ENCODE measurements at regions not wholly inside any gene's neighbourhood (a gene's known extent, or its start where the extent isn't known, plus 50 kb on each side); places are given as distances from the start of the nearest gene placed in this dataset.

DNA sequence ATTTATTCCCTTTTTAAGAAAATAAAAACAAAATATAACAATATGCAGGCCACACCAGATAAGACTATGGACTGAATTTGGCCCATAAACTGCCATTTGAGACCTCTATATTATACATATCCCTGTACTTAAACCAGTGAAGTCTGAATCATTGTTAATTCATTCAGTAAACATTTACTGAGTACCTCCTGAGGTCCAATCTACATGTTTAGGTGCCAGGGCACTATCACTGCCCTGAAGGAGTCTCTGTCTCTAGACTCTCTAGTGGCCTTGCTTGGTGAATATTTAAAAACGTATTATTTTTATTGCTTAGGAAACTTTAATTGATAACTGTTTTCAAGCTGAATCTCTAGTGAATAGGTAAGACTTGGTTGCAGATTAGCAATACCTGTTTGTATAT lies 74.7 kb upstream of the ELL2 start:
- DNase-seq (ENCODE audit: low read depth), result no peak
- no peak overlapping the region for H3K4me3 ChIP-seq (ENCODE audit: low read depth, low read length)
- TF ChIP-seq, protein P1, sequence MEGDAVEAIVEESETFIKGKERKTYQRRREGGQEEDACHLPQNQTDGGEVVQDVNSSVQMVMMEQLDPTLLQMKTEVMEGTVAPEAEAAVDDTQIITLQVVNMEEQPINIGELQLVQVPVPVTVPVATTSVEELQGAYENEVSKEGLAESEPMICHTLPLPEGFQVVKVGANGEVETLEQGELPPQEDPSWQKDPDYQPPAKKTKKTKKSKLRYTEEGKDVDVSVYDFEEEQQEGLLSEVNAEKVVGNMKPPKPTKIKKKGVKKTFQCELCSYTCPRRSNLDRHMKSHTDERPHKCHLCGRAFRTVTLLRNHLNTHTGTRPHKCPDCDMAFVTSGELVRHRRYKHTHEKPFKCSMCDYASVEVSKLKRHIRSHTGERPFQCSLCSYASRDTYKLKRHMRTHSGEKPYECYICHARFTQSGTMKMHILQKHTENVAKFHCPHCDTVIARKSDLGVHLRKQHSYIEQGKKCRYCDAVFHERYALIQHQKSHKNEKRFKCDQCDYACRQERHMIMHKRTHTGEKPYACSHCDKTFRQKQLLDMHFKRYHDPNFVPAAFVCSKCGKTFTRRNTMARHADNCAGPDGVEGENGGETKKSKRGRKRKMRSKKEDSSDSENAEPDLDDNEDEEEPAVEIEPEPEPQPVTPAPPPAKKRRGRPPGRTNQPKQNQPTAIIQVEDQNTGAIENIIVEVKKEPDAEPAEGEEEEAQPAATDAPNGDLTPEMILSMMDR (IDR thresholded peaks at IDR 0.05; ENCODE audit: insufficient read depth, low read depth, low read length), result no peak

DNA sequence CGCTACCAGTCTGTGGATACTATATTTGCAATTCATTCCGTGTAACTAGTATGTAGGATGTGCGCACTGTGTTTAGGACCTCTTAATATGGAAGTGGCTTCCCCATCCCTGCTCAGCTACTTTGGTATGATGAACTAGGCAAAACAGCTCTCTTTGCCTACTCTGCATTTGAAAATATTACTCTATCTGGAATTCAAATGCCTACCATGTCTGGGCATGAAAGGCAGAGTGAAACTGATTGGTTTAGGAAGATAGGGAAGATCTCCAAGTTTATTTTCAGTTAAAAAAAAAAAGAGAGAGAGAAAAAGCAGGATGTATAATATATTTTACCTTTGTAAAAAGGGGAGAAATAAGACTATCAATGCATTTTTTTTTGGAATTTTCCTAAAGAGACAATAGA lies 74.1 kb upstream of the ELL2 start:
- no peak overlapping the region for H3K4me3 ChIP-seq (ENCODE audit: low read depth, low read length)
- TF ChIP-seq, protein P1 (IDR thresholded peaks at IDR 0.05; ENCODE audit: insufficient read depth, low read depth, low read length), result no peak
- DNase-seq (ENCODE audit: low read depth), result no peak

DNA sequence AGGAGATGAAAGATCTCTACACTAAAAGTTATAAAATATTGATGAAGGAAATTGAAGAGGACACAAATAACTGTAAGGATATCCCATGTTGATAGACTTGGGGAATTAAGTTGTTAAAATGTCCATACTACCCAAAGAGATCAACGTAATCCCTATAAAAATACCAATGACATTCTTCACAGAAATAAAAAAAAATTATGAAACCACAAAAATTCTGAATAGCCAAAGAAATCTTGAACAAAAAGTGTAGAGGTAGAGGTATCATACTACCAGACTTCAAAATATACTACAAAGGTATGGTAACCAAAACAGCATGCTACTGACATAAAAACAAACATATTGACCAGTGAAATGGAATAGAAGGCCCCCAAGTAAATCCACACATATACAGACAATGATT lies 71.5 kb upstream of the ELL2 start:
- no peak overlapping the region for H3K4me3 ChIP-seq (ENCODE audit: low read depth, low read length)
- no peak for DNase-seq (ENCODE audit: low read depth)
- TF ChIP-seq, protein P1 (IDR thresholded peaks at IDR 0.05; ENCODE audit: insufficient read depth, low read depth, low read length), result no peak

DNA sequence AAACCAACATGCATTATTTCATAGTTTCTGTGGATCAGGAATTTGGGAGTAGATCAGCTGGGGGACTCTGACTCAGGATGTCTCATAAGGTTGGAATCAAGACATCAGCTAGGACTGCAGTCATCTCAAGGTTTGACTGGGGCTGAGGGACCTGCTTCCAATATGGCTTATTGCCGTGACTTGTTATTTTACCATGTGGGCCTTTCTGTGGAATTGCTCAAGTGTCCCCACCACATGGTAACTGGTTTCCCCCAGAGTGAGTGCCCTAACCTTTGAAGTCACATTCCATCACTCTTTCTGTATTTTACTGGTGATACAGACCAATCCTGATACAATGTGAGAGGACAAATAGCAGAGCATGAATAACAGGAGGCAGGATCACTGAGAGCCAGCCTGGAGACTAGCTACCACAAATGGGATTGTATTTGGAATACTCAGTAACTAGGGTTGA lies 70.2 kb upstream of the ELL2 start:
- DNase-seq (ENCODE audit: low read depth), result no peak
- TF ChIP-seq, protein P1 (IDR thresholded peaks at IDR 0.05; ENCODE audit: insufficient read depth, low read depth, low read length), result no peak
- no peak overlapping the region for H3K4me3 ChIP-seq (ENCODE audit: low read depth, low read length)

DNA sequence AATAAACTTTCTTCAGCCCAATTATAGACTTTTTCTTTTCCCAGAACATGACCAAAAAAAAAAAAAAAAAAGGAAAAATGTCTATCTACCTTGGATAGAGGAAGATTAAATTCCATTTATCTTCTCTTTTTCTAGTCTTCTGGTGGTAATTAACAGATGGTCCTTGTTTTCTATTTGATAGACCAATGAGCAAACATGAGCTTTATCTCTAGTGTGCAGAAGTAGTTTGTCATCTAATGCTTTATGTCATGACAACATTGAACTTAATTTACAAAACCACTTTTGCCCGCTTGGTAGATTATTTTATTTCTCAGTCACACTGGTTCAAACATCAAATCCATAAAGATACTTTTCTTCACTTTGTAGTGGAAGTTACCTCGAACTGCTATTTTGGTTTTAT lies 69.5 kb upstream of the ELL2 start:
- TF ChIP-seq, protein P1 (IDR thresholded peaks at IDR 0.05; ENCODE audit: insufficient read depth, low read depth, low read length), result no peak
- no peak overlapping the region for H3K4me3 ChIP-seq (ENCODE audit: low read depth, low read length)
- no peak for DNase-seq (ENCODE audit: low read depth)

DNA sequence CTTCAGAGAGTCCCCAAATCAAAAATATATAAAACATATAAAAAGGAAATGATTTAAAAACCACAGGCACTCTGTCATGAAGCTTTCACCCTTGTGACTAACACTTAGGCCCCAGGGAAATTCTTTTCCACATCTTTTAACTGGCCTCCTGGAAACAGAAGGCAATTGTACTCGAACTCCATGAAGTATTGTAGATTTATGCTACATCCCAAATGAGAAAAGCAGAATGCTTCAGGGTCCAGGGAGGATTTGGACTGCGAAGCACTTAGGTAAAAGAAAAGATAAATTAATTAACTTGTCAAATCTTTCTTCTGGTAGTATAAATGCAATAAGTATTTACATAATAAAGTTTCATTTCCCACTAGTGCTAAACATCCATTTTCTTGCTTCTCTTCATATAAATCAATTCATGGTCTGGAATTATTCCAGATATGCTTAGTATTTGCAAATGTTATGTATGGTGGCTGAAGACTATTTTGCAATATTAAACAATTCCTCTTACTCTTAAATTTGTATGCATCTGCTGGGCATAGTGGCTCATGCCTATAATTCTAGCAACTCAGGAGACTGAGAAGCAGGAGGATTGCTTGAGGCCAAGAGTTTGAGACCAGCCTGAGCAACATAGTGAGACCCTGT lies 64.9 kb upstream of the ELL2 start:
- TF ChIP-seq, protein P1 (IDR thresholded peaks at IDR 0.05; ENCODE audit: insufficient read depth, low read depth, low read length), result no peak
- DNase-seq (ENCODE audit: low read depth), result peak; percentile 66
- no peak overlapping the region for H3K4me3 ChIP-seq (ENCODE audit: low read depth, low read length)

Data from fibroblast of villous mesenchyme (primary cell).